ENCODE measurements at regions not wholly inside any gene's neighbourhood (a gene's known extent, or its start where the extent isn't known, plus 50 kb on each side); places are given as distances from the start of the nearest gene placed in this dataset.
A peak's percentile ranks its signal among the peaks of the same experiment; 100 is the strongest.

DNA sequence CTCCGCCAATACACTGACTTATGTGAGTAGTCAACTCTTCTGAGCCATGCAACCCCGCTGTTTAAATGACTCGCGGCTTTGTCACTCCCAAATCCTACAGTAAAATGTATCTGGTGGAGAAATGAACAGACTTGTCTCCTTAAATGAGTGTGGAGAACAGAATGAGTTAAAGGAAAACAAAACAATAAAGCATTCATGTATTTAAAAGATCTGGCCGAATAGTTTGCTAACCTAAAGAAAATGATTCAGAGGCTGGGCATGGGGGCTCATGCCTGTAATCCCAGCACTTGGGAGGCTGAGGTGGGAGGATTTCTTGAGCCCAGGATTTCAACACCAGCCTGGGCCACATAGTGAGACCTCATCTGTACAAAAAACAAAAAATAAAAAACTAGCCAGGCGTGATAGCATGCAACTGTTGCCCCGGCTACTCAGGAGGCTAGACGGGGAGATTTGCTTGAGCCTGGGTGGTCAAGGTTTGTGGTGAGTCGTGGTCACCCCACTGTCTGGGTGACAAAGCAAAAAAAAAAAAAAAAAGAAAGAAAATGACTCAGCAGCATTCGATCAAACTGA lies 86.5 kb upstream of the PFKP start:
- no peak for DNase-seq

DNA sequence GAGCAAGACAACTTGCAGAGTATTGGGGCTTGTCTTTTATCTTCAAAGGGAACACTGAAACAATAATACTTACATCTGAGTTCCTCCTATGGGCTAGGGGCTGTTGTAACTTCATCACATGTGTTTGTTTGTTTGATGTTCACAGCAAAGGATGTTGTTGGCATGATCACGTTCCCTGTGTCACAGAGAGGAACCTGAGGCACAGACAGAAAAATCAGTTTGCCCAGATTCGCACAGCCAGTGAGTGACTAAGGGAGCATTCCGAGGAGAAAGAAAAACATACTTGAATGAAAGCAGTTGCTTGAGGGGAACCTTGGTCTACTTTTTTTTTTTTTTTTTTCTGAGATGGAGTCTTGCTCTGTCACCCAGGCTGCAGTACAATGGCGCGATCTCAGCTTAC lies 87.2 kb upstream of the PFKP start:
- no peak for DNase-seq

DNA sequence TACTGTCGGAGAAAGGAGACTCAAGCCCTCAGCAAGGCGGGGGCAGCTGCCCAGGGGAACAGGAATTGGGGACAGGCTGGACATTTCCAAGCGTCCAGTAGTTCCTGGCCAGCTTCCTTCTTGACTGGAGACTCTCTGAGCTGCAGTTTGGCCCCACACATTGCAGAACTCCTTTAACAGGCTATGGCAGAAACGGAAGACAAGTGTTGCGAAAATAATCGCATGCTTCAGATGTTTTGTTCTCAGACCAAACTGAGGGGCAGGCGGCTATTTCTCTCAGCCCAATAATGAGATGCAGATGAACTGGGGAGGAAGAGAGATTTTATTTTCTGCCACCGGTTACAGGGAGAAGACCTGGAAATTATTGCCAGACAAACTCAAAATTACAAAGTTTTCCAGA lies 88.0 kb upstream of the PFKP start:
- no peak for DNase-seq

DNA sequence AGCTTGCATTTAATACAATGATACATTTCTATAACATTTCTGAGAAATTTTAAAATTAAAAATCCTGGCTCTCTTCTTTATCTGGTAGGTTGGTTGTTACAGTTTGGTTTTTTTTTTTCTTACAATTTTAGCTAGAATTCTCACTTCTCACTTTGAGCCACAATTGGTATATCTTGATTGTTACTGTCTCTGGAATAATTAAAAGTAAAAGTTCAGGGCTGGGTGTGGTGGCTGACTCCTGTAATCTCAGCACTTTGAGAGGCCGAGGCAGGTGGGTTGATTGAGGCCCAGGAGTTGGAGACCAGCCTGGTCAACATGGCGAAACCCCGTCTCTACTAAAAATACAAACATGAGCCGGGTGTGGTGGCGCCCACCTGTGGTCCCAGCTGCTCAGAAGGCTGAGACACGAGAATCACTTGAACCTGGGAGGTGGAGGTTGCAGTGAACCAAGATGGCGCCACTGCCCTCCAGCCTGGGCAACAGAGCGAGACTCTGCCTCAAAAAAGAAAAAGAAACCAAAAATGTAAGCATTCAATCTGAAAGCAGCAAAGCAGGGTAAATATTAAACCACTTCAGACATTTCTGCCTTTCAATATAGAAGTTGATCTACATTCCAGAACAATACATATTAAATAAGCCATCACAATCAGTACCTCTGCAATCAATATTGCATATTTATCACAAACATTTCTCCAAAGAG lies 88.6 kb upstream of the PFKP start:
- DNase-seq, result no peak

DNA sequence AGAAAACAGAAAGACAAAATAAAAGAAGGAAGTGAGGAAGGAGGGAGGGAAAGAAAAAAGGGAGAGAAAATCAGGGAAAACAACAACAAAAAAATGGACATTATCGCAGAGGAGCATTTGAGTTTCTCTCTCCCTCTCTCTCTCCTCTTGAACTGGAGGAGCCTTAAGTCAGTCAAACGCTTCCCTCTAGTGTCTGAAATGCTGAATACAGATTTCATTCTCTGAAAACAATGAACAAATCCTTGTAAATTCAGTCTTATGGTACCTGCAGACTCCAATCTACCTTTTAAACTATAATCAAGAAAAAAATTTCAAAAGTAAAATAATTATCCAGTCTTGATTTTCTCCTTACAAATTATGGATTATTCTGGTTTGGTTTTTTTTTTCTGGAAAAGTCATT lies 89.2 kb upstream of the PFKP start:
- DNase-seq, result peak; percentile 74

DNA sequence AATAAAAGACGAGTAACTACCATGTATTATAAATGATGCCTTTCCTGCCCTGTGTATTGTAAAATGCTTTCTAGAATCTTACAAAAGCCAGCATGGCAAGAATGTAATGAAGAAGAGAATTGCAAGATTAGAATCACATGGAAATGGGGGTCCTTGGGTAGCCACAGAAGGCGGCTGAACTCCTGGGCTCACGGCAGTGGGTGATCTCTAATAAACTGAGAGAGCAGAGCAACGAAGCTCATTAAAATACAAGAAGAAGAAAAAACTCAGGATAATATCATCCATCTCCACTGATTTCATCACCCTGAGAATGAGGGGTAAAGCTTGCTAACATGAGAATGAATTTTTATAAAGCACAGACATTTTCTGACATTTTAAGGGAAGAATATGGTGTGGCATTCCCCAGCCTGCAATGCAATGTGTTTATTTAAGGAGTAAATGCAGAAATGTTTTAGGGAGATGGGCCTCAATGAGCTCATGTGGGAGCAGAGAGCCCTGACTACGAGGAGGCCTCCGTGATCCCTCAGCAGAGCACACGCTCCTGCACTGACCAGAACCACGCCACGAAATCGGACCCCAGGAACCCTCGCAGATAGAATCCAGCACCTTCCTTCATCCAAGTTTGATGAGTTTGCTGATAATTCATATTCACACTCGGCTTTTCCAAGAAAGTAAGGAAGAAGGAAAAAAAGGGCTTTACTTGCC lies 92.7 kb upstream of the PFKP start:
- no peak for DNase-seq

DNA sequence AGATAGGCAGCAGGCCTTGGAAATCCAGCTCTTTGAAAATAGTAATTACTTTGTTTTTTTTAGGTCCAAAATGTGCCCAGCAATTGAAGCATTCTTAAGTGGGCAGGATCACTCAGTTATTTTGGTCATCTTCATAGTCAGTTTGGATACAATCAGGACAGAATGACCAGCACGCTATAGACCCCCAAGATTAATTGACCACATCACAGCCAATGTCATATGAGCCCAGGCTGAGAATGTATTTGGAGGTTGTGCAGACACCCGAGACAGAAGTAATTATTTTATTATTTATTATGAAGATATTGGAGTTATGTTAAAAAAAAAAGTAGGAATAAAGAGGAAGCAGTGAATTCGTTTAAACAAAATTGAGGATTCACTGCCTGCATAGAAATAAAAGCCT lies 93.3 kb upstream of the PFKP start:
- DNase-seq, result no peak

DNA sequence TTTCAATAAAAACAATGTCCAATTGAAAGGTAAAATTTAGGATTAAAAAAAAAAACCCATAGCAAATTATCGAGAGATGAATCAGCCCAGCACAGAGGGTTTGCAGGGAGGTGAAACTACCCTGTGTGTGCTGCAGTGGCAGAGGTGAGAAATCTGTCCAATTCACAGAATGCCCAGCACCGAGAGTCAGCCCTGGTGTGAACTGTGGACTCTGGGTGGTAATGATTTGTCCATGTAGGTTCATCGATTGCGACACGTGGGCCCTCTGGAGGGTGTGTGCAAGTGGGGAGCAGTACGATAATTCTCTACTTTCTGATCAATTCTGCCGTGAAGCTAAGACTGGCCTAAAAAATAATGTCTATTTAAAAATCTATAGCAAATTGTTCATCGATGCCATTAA lies 94.5 kb upstream of the PFKP start:
- DNase-seq, result no peak

DNA sequence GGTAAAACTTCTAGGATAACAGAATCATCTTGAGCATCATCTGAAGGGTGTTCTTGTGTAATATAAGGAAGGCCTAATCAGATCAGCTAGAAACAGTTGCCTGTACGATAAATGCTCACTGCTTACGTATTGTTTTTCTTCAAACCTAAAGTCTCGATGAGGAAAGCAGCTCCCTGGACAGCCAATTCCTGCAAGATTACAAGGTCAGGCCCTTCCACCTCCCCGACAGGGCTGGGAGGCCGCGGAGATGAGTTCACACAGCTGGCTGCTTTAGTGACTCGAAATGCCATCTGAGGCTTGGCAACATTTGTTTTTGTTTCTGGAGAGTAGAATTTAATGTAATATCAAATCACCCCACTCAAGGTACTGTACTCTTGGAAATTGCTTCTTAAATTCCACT lies 95.1 kb upstream of the PFKP start:
- no peak for DNase-seq

DNA sequence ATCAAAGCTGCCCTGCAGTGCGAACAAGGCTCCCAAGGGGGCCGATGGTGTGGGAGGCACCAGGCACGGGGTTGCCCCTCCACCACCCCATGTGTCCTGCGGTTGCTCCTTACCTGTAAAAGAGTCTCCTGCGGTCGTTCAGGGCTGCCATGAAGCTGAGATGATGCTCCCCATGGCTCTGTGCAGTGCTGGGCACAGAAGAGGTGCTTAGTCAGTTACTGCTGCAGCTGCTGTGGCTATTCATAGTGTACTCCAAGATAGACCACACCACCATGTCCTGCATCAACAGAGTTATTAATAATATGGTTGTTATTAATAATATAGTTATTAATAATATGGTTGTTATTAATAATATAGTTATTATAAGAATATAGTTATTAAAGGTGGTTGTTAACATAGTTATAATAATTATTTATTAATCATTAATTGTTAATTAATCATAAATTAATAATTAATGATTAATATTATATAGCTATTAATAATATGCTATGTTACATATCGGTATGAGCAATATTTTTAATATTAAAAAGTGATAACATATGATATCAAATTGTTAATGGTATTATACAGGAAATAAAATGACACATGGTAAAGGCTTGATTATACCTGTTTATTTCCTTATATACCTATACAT lies 97.0 kb upstream of the PFKP start:
- DNase-seq, result no peak

DNA sequence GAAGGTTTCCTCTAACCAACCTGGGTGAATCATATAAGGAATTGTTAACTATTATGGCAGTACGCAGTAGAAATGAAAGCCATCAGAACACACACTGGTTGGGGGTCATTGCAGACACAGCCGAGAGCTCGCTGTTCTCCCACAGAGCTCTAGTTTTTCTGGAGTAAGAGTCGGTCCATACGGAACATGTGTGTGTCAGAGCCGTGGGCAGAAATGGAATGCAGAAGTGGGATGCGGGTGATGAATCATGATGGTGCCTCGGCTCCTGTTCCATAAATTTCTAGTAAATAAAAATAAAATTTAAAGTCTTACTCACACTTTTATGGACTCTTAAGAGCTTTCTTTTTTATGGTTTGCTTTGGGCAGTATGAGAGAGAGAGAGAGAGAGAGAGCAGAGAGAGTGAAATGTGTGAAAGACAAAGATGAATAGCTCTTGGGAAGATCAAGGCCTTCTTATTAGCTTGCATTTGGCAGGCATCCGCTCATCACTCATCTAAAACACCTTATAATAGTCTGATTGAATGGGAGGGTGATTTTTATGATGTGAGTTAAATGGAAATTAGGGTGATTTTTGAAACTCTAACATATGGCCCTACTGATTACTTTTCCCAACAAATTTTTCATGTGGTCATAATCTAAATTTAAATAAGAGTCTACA lies 98.8 kb upstream of the PFKP start:
- DNase-seq, result no peak

DNA sequence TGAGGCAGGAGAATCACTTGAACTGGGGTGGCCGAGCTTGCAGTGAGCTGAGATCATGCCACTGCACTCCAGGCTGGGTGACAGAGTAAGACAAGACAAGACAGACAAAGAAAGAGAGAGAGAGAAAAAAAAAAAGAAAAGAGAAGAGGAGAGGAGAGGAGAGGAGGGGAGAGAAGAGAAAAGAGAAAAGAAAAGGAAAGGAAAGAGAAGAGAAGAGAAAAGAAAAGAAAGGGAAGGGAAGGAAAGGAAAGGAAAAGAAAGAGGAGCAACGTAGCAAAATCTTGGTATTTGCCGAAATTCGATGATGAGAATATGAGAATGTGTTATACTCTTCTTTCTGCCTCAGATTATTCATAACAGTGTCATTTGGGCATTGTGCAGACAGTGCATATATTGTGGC lies 101.2 kb upstream of the PFKP start:
- no peak for DNase-seq

DNA sequence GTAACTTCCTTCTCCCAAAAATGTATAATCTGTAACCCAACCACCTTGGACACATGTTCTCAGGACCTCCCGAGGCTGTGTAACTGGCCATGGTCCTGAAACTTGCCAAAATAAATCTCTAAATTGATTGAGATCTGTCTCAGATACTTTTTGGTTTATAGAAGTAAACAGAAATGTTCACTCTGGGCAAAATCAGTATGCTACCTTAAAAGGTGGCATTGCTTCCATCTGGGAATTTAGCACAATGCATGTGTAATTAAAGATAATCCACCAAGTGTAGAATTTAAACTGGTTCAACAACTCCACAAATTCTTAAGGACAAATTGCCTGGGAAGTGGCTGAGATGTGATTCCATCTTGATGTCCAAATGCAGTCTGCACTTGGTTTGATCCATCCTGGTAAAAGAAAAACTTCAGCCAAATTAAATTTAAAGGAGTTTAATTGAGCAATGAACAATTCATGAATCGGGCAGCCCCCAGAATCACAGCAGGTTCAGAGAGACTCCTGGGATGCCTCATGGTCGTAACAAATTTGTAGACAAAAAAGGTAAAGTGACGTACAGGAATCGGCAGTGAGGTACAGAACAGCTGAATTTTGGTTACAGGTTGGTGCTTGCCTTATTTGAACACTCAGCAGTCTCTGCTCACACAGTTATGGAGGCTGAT lies 102.6 kb upstream of the PFKP start:
- no peak for DNase-seq

DNA sequence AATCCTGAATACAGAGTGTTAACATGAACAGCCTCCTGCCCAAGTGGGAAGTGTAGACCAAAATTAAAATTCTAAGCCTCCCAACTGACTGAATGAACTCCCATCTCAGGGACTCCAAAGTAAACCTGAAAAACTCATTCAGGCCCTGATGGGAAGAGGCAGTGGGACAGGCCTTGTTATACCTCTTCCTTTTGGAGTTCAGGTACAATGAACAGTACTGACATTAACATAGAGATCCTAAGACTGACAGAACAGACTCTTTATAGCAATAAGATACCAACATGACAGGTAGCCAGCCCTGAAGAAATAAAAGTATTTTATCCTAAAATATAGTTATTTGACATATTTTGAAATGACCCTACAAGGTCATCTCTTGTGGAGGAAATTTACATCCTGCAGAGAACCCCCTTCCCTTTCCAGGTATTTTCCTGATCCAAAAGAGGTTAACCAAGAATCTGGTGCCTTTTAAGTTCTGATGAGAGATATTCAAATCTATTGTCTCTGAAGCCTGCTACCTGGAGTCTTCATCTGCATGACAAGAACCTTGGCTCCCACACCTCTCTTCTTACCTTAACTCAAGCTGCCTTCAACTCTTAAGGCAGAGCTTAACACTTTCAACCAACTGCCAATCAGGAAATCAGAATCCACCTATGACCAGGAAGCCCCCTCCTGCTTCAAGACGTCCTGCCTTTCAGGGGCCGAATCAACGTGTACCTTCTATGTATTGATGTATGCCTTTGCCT lies 103.3 kb upstream of the PFKP start:
- DNase-seq, result no peak

DNA sequence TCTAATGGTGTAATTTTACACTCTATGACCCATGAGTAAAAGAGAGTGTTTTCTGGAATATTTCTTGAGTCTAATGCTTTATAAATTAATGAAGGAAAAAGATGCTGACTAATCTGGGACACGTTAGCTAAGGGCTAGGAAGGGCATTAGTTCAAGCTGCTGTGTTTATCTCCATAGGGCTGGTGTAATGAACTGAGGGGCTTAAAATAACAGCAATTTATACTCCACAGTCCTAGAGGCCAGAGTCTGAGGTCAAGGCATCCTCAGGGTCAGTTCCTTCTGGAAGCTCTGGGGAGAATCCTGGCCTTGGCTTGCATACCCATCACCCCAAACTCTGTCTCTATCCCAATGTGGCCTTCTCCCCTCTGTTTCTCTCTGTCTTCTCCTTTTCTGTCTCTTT lies 105.2 kb upstream of the PFKP start:
- no peak for DNase-seq

DNA sequence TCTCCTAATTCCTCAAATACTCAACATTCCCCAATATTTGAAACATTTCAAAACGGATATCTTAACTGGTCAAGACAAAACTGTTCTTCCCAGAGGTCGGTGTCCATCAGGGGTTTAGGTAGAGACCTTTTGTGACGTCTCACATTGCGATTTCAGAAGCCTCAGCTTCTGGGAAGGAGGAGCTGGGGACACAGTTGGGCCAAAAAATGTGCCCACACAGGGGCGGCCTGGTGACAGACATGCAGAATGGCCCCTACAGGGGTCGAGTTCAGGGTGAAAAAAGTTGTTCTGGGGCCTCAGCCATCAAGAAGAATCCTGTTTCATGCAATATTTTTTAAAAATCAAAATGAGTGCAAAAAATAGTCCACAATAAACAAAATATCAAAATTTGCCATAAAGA lies 108.7 kb upstream of the PFKP start:
- DNase-seq, result no peak

DNA sequence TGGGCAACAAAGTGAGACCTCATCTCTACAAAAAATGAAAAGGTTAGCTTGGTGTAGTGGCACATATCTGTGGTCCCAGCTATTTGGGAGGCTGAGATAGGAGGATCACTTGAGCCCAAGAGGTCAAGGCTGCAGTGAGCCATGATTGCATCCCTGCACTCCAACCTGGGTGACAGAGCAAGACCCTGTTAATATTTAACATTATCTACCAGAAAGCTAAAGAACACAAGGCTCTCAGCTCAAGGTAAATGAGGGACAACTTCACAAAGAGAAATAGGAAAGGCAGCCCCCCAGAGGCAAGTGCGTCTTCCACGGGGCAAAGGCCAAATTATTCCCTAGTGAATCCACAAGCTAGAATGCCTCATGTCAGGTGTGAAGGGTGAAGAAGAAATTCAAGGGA lies 109.6 kb upstream of the PFKP start:
- DNase-seq, result no peak

DNA sequence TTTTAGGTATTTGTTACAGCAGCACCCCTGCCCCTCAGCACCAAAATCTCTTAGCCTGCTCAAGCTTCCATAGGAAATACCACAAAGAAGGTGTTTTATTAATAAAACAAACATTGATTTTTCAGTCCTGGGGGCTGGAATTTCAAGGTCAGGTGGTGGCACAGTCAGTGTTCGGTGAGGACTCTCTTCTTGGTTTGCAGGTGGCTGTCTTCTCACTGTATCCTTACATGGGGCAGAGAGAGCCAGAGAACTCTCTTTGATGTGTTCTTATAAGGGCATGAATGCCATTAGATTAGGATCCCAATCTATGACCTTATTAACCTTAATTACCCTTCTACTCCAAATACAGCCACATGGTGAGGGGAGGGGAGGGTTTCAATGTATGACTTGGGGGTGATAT lies 112.3 kb upstream of the PFKP start:
- no peak for DNase-seq

DNA sequence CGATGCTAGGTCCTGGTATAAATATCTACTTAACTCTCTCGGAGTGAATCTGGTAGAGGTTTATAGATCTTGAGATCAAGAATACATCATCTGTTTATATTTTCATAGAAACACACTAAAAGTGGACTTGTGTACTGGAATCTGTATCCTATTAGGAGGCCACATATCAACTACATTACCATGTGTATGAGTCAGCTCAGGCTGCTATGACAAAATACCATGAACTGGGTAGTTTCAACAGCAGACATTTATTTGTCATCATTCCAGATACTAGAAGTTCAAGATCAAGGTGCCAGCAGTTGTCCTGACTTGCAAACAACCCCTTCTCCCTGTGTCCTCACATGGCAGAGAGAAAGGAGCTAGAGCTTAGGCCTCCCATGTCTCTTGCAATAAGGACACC lies 113.9 kb upstream of the PFKP start:
- no peak for DNase-seq

DNA sequence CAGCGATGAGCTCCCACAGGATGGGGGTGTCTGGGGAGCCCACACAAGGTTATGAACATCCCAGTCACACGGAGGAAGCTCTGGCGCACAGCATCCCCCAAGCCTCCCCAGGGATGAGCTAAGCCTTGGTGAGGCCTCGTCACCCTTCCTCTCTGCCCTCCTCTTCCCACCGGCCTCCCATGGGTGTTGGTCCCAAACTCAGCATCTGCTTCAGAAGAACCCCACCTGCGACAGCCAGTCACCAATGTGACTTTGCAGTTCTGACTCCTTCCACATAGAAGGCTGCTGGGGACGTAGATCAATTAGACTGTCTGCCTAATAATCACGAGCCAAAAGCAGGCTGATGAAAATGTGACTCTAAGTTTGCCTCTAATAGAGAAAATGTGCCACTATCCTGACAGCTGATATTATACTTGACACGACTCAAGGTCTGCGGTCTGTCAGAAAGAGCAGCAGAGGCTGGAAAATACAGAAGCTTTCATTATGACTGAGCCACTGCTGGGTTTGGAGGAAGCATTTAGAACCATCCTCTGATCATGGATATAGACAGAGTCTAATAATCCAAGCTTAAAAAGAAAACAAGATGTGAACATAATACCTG lies 116.0 kb upstream of the PFKP start:
- no peak for DNase-seq

DNA sequence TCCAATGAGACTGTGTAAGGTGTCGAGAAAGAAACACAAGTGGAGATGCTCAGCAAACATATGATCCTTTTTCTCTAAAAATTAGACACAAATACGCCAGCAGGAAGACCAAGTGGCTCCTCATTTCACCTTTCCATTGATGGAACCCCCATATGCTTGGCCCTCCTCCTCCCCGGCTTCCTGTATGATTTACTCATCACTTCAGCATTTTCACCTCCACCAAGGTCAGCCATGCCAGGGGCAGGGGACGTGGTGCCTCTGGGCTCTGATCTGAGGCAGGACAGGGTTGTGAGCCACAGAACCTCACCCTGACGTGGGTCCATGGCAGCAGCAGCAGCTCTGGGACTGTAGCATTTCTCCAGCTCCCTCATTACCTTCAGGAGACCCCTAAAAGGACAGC lies 116.8 kb upstream of the PFKP start:
- no peak for DNase-seq

DNA sequence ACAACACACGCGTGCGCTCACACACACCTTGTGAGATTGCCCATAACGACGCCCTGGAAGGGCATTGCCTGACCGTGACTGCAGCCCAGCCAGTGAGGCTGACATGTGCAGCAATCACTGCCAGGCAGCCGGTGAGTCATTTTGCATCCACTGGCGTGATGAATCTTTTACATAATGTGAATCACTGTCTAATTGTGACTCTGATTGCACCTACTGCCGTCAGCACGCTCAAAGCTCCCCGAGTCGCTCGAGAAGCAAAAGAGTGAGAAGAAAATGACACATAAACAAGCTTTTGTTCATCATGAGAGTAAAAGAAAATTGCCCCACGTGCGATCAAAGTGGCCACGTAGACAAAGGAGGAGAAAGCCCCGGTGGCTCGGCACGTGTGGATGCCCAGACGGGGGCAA lies 117.4 kb upstream of the PFKP start:
- DNase-seq, result no peak
